Astrocyte (in vitro differentiated cells and primary cell): ENCODE measurements at regions not wholly inside any gene's neighbourhood (a gene's known extent, or its start where the extent isn't known, plus 50 kb on each side); places are given as distances from the start of the nearest gene placed in this dataset.

Experiments
- DNase-seq: peaks from one replicate; pipeline ENCODE4 v3.0.0-alpha.2; 2010; ENCODE audit warnings: low read depth
- FAIRE-seq: peaks from 2 replicates; lab custom pipeline; 2011; peaks lifted over from hg19 to GRCh38; lab: Jason Lieb, UNC
- H2AFZ ChIP-seq: 2 replicates; pipeline ENCODE4 v1.6.0; 2012; ENCODE audit warnings: low read depth, low read length, inconsistent platforms
- H3K27ac ChIP-seq: 2 replicates; pipeline ENCODE4 v1.5.1; 2011; ENCODE audit warnings: low read depth, low read length, inconsistent platforms
- H3K27me3 ChIP-seq: 2 replicates; pipeline ENCODE4 v1.6.0; 2011; ENCODE audit warnings: low read length, inconsistent platforms; ENCODE audit not compliant: insufficient read depth
- H3K36me3 ChIP-seq: 2 replicates; pipeline ENCODE4 v1.5.1; 2011; ENCODE audit warnings: low read length, inconsistent platforms; ENCODE audit not compliant: insufficient read depth
- H3K4me1 ChIP-seq: 2 replicates; pipeline ENCODE4 v1.5.1; 2011; ENCODE audit warnings: low read length, inconsistent platforms; ENCODE audit not compliant: insufficient read depth
- H3K4me2 ChIP-seq: 2 replicates; pipeline ENCODE4 v1.6.0; 2012; ENCODE audit warnings: low read length, inconsistent platforms
- H3K4me3 ChIP-seq: 2 replicates; pipeline ENCODE4 v1.5.1; 2011; ENCODE audit warnings: low read depth, mild to moderate bottlenecking, low read length, inconsistent platforms; ENCODE audit not compliant: insufficient read depth
- H3K79me2 ChIP-seq: 2 replicates; pipeline ENCODE4 v1.6.0; 2012; ENCODE audit warnings: mild to moderate bottlenecking, low read length, inconsistent platforms; ENCODE audit not compliant: insufficient read depth
- H3K9ac ChIP-seq: 2 replicates; pipeline ENCODE4 v1.6.0; 2012; ENCODE audit warnings: mild to moderate bottlenecking, low read length, inconsistent platforms
- H3K9me3 ChIP-seq: 2 replicates; pipeline ENCODE4 v1.5.1; 2012; ENCODE audit warnings: low read depth, mild to moderate bottlenecking, low read length, inconsistent platforms; ENCODE audit not compliant: insufficient read depth
- H4K20me1 ChIP-seq: 2 replicates; pipeline ENCODE4 v1.6.0; 2012; ENCODE audit warnings: low read length, inconsistent platforms; ENCODE audit not compliant: insufficient read depth
- H3K27ac Mint-ChIP-seq: one replicate; pipeline ENCODE4 v1.8.0; 2021; ENCODE audit warnings: mild to moderate bottlenecking, mixed read lengths; ENCODE audit not compliant: unreplicated experiment
- H3K27me3 Mint-ChIP-seq: one replicate; pipeline ENCODE4 v1.8.0; 2021; ENCODE audit warnings: low read depth, mixed read lengths; ENCODE audit not compliant: unreplicated experiment
- H3K36me3 Mint-ChIP-seq: one replicate; pipeline ENCODE4 v1.8.0; 2021; ENCODE audit warnings: low read depth, mixed read lengths; ENCODE audit not compliant: unreplicated experiment
- H3K4me1 Mint-ChIP-seq: one replicate; pipeline ENCODE4 v1.8.0; 2021; ENCODE audit warnings: low read depth, mixed read lengths; ENCODE audit not compliant: unreplicated experiment
- H3K4me3 Mint-ChIP-seq: one replicate; pipeline ENCODE4 v1.8.0; 2021; ENCODE audit warnings: mild to moderate bottlenecking, moderate library complexity, mixed read lengths; ENCODE audit not compliant: unreplicated experiment
- H3K9me3 Mint-ChIP-seq: one replicate; pipeline ENCODE4 v1.8.0; 2021; ENCODE audit warnings: mild to moderate bottlenecking, mixed read lengths; ENCODE audit not compliant: unreplicated experiment
- EZH2 ChIP-seq: IDR thresholded peaks from 2 replicates; pipeline ENCODE4 v1.6.1; 2012; ENCODE audit warnings: mild to moderate bottlenecking, low read length, inconsistent platforms; ENCODE audit not compliant: insufficient read depth
- TF ChIP-seq, protein P1 (sequence below): IDR thresholded peaks from 2 replicates; pipeline ENCODE4 v1.5.1; 2011; ENCODE audit warnings: low read depth, mild to moderate bottlenecking, inconsistent platforms, low read length, moderate library complexity; ENCODE audit not compliant: insufficient read depth

DNA sequence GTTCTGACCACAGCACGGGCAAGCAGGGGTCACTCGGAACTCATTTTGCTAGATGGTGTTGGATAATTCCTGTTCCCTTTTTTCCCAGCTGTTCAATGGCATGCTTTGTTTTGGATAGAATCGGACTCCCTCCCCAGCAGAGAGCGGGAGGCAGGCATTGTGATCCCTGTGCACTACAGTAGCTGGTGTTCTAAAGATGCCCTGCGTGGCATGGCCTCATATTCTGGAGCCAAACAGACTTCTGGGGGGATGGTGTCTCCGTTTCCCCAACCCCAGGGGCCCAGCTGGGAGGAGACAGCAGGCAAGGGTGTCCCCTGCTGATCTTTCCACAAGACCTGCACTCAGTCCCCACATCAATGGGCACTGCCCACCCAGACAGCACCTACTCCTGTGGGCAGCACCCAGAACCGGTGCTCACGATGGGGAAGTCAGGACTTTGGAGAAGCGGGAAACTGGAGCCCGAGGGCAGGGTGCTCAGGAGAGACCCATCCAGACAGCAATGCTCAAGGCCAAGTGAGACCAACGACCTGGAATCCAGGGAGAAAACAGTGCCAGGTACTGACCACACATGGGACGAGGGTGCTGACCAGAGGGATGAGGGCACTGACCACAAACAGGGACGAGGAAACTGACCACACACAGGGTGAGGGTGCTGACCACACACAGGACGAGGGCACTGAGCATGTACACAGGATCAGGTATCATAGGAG is 934.9 kb downstream of the BRD1 start:
- H3K4me3 ChIP-seq = no peak overlapping the region
- no peaks in the 10 kb centered on the region for H3K27me3 ChIP-seq
- Mint-ChIP-seq H3K4me1 (peaks cover 2% of the 10 kb centered on the region), H3K4me3 (no peak overlapping the region), H3K9me3 (no peaks in the 10 kb centered on the region), H3K27me3 (peaks cover 54% of the 10 kb centered on the region), H3K27ac (no peak overlapping the region), H3K36me3 (peaks cover 1% of the 10 kb centered on the region)
- H3K9me3 ChIP-seq = peaks cover 8% of the 10 kb centered on the region
- DNase-seq = no peak
- H2AFZ ChIP-seq = no peak overlapping the region
- no peak overlapping the region for H3K27ac ChIP-seq
- FAIRE-seq = no peak
- TF ChIP-seq EZH2 = no peak
- TF ChIP-seq, protein P1, sequence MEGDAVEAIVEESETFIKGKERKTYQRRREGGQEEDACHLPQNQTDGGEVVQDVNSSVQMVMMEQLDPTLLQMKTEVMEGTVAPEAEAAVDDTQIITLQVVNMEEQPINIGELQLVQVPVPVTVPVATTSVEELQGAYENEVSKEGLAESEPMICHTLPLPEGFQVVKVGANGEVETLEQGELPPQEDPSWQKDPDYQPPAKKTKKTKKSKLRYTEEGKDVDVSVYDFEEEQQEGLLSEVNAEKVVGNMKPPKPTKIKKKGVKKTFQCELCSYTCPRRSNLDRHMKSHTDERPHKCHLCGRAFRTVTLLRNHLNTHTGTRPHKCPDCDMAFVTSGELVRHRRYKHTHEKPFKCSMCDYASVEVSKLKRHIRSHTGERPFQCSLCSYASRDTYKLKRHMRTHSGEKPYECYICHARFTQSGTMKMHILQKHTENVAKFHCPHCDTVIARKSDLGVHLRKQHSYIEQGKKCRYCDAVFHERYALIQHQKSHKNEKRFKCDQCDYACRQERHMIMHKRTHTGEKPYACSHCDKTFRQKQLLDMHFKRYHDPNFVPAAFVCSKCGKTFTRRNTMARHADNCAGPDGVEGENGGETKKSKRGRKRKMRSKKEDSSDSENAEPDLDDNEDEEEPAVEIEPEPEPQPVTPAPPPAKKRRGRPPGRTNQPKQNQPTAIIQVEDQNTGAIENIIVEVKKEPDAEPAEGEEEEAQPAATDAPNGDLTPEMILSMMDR = no peak
- no peaks in the 10 kb centered on the region for H3K36me3 ChIP-seq
- no peaks in the 10 kb centered on the region for H3K79me2 ChIP-seq
- H3K4me1 ChIP-seq = no peaks in the 10 kb centered on the region
- no peak overlapping the region for H3K9ac ChIP-seq
- H4K20me1 ChIP-seq = no peaks in the 10 kb centered on the region
- H3K4me2 ChIP-seq = no peak overlapping the region

DNA sequence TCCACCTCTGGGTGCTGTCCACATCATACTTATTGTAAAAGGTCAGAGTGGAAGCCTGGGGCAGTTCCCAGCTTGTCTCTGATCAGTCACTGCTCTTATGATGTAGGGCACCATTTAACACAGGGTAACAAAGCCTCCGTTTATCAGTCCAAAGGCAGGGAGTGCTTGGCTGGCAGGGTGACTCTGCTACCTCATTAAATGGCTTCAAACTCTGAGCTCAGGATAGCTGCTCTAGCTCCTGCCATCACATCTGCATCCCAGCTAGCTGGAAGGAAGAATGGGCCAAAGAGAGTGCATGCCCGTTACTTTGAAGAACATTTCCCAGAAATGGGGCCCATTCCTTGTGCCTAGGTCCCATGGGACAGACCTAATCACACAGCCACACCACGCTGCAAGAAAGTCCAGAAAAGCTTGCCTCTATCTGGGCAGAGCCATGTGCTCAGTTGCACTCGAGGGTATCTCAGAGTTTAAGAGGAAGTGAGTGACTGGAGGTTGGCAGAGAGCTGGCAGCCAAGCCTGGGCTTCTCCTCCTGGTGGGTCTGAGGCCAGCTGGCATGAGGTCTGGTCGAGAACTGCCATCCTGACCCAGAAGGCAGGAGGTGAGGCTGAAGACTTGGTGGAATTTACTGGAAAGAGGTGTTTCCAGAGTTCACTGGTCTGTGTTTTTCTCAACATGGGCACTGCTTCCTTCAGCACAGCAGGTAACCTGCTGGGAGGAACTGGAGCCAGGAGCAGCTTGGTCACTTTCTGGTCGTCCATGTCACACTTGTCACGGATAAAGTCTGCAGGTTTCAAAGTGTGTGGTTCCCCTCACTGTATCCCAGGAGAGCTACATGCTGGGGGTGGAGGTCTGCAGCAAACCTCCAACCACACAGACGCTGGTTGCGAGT is 935.7 kb downstream of the BRD1 start:
- no peak for DNase-seq
- H3K9ac ChIP-seq = no peak overlapping the region

More for the DNA sequence above, 935.7 kb downstream of the BRD1 start:
- Mint-ChIP-seq H3K27me3 (peaks cover 51% of the 10 kb centered on the region), H3K4me3 (no peak overlapping the region), H3K9me3 (no peaks in the 10 kb centered on the region), H3K4me1 (peaks cover 2% of the 10 kb centered on the region), H3K27ac (no peak overlapping the region), H3K36me3 (peaks cover 1% of the 10 kb centered on the region)
- FAIRE-seq = no peak
- Histone ChIP-seq H3K9me3 (peaks cover 8% of the 10 kb centered on the region), H3K4me1 (no peaks in the 10 kb centered on the region), H3K79me2 (no peaks in the 10 kb centered on the region), H3K27me3 (no peaks in the 10 kb centered on the region), H4K20me1 (no peaks in the 10 kb centered on the region), H2AFZ (no peak overlapping the region), H3K4me3 (no peak overlapping the region), H3K4me2 (no peak overlapping the region), H3K36me3 (no peaks in the 10 kb centered on the region), H3K27ac (no peak overlapping the region)
- TF ChIP-seq EZH2 = no peak
- TF ChIP-seq, protein P1 = no peak
